HS-27A (cell line): ENCODE measurements at regions not wholly inside any gene's neighbourhood (a gene's known extent, or its start where the extent isn't known, plus 50 kb on each side); places are given as distances from the start of the nearest gene placed in this dataset.

ENCODE experiments used
- DNase-seq: peaks from one replicate; pipeline ENCODE4 v3.0.0-alpha.2; 2012; ENCODE audit warnings: low read depth, missing footprints

DNA sequence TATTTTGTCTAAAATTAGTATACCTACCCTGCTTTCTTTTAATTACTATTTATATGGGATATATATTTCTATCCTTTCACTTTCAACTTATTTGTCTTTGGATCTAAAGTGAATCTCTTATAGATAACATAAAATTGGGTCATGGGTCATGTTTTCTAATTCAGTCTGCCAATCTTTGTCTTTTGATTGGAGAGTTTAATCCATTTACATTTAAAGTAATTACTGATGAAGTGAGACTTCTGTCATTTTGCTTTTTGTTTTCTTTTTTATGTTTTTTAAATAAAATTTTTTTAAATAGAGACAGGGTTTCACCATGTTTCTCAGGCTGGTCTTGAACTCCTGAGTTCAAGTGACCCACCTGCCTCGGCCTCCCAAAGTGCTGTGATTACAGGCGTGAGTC, 50.5 kb upstream of the PRDM1 start:
- DNase-seq = no peak

DNA sequence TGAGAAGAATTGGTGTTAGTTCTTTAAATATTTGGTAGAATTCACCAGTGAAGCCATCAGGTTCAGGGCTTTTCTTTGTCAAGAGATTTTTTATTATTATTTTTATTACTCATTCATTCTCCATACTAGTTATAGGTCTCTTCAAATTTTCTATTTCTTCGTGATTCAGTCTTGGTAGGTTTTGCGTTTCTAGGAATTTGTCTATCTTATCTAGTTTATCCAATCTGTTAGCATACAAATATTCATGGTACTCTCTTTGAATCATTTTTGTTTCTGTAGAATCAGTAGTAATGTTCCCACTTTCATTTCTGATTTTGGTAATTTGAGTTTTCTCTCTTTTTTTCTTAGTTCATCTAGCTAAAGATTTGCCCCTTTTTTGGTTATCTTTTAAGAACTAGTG, 52.3 kb upstream of the PRDM1 start:
- no peak for DNase-seq

DNA sequence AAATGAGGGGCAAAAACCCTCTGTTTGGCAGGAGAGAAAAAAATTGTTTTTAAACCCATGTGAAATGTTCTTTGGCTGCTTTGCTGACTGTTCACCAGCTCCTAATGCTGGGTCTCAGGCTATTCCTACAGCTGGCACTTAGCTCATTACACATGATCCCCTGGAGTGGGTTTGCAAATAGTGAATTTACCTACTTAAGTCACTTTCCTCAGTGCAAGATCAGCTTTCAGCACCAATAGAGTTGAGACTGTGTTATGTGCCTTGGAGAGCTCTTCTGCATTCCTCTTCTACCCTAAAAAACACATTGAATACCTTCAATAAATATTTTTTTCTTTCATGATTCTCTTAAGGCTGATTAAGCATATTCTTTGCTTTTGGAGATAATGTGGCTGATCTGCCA, 58.4 kb upstream of the PRDM1 start:
- DNase-seq = no peak

DNA sequence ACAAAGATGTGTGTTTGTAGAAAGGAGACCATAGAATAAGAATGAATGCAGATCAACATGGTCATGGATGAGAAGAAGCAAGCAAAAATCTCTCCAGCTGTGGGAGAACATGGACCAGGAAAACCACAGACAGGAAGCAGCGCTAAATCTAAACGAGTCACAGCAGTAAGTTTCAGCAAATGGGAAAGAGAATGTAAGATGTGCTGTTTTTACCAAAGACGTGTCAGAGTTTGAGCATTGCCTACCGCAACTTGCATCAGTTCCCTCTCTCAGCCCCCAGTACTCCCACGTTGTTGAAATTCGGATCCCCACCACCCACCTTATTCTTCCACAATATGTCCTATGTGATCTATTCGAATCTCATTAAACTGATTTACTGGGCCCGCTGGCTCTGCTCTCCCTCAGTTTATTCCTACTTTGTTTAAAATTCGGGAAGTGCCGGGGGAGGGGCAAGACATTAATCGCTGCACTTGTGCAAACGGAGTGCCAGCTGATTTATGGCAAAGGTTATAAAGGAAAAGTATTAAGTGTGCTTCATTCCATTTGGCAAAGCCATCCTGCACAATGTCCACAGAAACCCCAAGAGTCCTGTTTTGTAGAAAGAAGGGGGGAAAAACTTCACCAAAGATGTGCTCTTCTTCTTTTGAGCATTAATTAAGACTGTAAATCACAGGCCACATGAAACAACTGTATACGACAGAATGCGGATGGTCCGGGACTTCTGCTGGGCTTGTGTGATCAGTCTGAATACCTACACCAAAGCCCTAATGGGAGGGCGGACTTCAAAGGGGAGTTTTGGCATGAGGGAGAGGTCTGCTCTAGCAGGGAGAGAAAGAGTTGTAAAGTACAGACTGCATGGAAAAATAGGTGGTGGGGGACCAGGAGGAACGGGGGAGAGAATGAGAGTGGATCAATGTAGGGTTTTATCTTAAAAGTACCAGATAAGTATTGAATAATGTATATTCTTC, 59.1 kb upstream of the PRDM1 start:
- no peak for DNase-seq

DNA sequence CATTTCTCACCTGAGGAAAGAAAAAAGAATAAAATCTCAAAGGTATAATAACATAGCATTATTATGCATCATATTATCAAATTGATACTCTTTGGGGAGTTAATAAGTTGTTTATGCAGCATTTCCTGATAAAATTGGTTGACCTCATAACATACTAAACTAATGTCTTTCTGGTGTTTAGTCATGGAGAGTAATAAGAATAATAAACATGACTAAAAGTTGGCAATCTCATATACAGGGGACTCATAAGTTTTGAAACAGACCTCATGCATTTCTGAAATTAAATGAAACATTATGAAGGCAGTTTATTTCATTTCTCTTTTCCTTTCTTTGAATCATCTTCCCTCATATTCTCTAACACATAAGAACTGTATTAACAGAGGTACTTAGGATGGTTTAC, 60.5 kb upstream of the PRDM1 start:
- DNase-seq = no peak

DNA sequence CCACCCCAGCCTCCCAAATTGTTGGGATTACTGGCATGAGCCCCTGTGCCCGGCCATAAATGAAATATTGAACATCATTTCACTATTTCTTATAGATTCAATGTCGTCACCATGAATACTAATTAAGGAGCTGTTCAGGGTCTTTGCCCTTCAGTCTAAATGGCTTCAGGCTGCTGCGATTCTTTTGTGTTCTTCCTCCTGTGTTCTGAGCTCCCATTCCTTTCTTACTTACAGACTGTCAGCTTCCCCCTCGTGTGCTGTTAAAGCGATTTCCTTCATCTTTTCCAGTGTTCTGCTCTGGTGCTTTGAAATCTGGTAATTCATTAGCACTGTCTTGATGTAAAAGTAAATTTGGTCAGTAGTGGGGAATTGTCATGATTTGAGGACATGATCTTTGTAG, 63.3 kb upstream of the PRDM1 start:
- DNase-seq = no peak

DNA sequence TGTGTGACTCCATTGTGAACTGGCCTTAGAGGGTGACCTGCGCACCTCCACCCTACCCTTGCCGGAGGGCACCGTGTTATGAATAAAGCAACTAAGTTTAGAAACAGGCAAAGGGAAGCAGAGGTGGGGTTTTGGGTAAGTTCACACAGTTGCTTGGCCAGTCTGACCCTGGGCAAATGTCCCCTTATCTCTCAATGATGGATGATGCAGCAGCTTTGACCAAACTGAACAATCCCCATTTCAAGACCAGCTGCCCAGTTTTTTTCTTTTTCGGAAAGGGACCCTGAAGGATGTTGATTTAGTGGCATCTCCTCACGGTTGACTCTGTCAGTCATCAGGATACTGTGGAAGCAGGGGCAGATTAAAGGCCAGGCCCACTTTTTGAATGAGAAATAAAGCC, 68.7 kb upstream of the PRDM1 start:
- DNase-seq = no peak

DNA sequence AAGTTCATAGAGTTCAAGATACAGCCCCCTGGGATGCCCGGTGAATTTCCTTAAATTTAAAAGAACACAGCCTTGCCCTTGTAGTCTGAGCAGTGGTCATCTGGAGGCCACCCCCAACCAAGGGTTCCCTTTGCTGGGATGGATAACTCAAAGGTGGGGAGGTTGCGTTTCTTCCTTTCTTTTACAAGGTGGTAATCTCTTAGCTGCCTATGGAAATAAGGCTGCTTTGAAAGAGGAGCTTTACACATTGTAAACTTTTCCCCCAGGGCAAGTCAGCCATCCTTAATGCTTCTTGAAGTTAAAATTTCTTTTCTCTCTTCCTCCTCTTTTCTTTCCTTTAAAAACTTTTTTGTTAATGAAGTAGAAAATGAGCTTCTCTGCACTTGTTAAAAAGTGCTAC, 71.2 kb upstream of the PRDM1 start:
- no peak for DNase-seq

DNA sequence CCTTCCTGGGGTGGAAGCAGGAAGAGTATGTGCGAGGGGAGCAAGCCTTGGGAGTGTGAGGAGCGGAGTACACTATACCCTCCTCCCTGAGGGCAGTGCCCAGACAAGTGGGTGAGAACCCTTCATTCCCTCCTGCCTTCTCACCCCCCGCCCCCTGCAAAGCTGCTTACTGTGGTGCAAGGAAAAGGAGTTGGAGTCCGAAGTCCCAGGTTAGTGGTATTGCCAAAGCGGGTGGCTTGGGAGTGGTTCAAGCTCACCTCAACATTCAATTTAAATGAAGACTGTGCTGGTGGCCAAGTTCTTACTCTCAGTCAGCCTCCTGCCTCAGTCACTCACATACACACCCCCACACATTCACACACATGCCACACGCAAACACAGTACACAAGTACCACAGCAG, 74.7 kb upstream of the PRDM1 start:
- DNase-seq = no peak

DNA sequence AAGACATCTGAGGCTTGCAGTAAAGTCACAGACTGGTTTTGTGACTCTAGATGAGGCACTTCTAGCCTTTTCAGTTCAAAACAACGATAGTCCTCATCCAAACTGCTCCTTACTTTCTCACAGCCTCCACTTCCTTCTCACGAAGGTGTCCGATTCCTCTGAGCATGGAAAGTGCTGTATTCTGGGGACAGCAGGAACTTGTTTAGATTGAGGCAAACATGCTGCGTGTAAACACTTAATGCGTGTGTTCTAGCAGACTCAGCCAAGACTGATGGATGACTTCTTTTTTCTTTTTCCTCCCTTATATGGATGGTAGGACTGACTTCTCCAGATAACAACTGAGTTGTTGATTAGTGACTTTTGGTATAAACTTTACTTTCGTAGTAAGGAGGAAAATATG, 80.2 kb upstream of the PRDM1 start:
- DNase-seq = no peak

DNA sequence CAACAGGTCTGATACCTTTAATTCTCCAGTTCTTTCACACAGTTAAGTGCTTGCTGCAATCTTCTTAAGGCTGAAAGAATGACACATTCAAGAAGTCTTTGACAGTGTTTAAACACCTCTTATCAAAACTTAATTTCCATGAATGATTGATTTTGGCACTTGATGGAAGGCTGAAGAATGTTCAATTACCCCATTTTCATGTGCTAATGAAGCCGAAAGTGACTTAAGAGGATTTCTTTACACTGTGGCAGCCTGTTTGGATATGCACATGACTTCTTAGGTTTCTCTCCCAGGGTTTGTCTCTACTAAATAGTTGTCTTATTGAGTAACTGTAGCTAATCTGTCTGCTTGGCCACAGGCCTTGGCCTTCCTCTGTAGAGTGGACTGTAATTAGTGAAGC, 81.1 kb upstream of the PRDM1 start:
- no peak for DNase-seq

DNA sequence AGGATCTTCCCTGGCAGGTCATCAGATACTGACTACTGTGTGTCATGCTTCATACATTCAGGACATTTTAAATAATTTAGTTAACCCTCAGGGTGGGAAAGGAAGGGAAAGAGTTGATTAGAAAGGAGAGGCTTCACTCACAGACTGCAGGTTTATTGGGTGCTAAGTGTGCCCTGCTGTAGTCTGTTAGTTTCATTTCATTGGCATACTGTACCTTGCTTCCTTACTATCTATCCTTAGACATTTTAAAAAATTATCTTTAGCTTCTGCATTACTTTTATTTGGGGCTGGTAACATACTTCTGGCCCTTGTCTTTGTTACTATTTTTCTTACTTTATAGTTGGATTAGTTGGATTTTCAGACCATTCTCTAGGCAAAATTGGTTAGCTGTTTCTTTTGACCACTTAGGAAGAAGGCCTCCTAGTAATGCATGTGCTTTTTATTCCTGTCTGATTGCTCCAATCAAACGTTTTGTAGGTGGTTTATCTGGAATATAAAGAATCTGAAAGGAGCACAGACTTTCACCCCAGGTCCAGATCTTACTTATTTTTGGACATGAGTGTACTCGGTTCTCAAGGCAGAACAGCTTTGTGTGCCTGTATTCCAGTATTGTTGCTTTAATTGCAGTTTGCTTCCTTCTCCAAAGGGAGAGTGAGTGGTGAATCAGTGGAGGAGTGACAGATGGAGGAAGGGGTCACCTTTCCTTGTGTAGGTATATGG, 82.7 kb upstream of the PRDM1 start:
- DNase-seq = no peak

DNA sequence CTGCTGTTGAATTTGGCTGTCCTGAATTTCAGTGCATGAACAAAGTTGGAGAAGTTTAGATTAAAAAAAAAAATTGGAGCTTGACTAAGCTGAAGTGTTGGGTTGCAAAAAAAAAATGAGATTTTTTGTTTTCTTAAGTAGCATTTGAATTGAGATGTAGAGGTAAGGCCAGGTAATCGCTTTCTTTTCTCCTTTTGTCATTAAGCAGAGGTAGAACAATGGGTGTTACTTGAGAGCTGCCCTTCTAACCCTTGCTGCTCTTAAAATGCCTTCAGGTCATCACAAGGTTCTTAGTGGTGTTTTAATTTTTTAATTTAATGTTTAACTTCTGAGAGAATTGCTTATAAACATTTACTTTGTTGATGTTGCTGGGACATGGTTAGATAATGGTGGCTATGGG, 84.1 kb upstream of the PRDM1 start:
- DNase-seq = no peak

DNA sequence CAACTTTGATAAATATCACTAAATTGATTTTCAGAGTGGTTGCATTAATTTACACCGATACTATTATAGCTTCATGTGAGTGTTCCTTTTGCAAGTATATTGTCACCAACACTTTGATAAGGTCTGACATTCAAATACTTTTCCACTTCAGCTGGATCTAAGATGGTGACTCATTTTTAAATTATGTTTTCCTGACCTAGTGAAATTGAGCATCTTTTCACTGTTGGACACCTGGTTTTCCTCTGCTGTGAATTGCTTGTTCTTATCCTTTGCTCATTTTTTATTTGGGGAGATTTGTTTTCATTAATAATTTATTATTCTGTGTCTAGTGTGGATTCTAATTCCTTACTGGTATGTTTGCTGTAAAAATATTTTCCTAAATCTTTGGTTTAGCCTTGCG, 85.2 kb upstream of the PRDM1 start:
- DNase-seq = no peak

DNA sequence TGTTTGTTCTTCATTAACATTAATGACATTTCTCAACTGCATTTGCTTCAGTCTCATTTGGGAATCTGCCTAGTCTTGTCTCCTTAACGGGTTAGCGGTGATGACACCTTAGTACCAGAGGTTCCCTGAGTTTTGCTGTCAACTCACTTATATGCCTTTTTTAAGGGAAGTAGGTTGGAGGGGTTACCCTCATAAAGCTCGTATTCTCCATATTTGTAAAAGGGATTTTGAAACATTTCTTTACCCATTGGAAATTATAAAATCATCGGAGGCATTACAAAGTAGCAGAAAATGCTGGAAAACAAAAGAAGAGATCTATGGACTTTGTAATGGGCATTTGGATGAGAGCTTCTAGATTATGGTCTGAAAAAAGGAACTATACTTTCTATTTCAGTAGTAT, 88.7 kb upstream of the PRDM1 start:
- DNase-seq = no peak

DNA sequence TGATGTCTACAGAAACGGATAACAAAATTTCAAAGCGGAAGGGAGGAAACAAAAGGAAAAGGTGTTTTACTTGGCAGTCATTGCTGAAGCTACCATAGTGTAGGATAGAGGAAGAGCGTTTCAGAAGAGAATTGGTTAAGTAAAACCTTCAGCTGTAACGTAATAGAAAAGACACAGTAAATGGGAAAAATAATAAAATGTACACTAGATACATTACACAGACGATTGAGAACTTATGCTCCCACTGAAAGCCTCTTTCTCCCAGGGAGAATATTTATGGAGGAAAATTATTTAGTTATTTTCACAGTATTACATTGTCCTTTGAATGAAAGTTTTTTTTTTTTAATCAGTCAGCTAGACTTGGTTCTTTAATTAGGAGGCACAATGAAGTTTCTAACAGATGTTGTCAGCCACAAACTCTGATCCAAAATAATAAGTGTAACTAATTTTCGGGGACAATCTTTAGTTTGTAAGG, 90.7 kb upstream of the PRDM1 start:
- no peak for DNase-seq

DNA sequence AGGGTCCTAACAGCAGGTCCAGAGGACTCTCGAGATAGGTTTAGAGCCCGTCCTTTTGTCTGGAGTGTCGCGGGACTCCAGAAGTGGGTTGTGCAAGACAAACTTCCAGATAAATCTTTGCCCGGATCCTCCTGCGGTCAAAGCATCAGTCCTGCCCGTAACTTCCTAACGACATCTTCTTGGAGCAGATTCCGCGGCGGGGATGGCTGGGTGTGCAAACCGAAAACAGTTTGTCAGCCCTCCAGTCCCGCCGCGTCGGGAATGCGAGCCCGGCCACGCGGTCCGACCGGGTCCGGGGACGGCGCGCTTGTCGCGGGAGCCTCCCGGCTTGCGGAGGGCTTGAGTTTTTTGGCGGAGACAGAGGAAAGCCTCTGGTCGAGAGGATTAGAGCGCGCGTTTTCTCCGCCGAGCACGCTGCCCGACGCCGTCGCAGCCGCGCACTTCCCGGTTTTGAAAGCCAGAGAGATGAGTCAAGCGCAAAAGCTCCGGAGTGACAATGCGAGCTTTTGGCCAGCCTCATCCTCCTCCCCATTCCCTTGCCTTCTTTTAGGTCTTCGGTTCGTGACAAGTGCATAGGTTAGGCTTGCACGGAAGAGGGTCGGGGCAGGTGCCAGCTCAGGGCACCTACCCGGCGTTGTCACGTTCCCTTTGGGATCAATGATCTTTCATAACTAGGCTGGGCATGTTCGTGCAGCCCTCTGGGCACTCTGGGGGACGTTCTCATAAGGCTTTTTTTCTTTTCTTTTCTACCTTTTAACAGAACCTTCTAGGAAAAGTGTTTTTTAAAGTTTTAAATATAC, 91.3 kb upstream of the PRDM1 start:
- peak; percentile 41 for DNase-seq

DNA sequence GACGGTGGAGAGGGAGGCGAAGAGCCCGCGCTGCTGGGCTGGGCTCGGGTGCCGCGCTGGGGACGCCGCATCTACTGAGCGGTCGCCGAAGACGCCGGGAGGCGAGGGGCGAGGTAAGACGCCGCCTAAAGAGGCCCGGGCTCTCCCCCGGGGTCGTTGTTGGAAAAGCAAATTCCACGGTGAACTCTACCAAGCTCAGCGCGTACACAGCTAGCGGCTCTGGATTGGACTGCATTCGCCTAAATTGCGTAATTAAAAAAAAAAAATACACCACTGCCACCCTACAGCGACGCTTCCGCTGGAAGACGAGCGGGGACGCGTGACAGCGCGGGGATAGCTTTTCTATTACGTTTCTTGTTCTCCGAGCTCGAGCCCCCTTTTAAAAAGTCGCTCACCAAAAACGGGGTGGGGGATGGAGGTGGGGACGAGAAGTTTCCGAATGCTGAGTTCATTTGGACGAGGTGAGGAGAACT, 92.0 kb upstream of the PRDM1 start:
- DNase-seq = no peak

DNA sequence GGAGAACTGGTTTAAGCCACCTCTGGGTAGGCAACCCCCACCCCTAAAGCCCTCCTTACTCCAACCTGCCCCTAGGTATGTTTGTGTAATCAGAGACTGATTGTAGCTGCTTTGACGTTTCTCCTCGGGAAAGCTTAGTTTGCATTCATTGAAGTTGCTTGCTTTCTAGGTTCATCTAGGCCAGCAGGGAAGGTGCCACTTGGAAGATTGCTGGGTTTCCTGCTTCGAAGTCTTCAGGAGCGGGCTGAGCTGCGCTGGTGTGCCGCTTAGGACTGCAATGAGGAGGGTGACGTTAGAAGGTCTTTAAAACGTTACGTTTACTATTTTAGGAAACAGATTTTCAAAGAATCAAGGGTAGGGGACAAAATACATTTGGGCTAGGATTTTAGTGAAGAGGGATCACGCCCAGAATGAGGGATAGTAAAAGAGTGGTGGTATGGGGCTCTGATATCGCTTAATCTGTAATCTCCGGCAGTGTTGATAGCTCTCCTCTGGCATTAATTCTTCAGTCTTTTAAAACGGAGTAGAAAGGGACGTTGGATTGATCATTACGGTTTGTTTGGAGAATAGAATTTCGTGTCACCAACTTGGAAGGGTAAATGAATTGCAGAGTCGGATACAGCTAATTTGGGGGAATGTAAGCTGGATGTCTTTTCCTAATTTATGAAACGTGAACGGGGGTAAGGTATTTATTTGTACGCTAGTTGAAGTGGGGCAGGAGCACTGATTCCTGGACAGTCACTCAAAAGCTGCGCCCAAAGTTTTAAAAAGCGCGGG, 92.6 kb upstream of the PRDM1 start:
- DNase-seq = no peak

DNA sequence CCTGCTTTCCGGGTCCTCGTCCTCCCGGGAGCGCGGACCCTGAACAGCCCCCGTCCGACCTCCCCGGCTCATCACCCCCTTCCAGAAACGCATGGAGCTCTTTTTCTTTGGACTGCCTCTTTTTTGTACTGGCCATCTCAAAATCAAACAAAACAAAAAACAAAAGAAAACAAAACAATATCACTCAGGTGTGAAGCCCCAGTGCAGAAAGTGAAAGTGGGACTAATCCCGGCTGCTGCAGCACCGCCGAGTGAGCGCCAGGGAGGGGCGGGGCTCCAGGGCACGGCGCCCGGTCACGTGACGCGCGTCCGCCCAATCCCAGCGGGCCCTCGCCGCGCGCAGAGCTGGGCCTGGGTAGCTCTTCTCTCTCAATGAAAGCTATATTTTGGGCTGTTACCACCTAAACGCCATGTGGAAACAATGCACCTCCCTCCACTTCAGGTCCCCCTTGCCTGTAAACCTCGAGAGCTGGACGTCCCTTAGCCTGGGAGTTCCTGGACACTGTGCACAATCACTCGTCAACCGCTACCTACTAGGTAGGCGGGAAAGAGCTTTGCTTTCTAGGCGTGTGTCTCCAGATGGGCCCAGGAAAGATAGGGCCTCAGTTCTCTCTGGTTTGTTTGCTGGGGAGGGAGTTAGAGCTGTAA, 93.7 kb upstream of the PRDM1 start:
- no peak for DNase-seq
